H9 (cell line): ENCODE measurements at regions not wholly inside any gene's neighbourhood (a gene's known extent, or its start where the extent isn't known, plus 50 kb on each side); places are given as distances from the start of the nearest gene placed in this dataset.

Experiments
- DNase-seq: peaks from one replicate; pipeline ENCODE4 v3.0.0-alpha.2; 2017
- H2AFZ ChIP-seq: one replicate; pipeline ENCODE4 v1.6.1; 2013; ENCODE audit warnings: mild to moderate bottlenecking, low read length, control low read depth, moderate library complexity
- H2AK5ac ChIP-seq: 2 replicates; pipeline ENCODE4 v1.6.1; 2013; ENCODE audit warnings: low read length, control low read depth, mixed read lengths; ENCODE audit not compliant: insufficient read length
- H2BK120ac ChIP-seq: one replicate; pipeline ENCODE4 v1.6.1; 2013; ENCODE audit warnings: low read depth, mild to moderate bottlenecking, low read length, control low read depth, inconsistent platforms; ENCODE audit not compliant: poor library complexity, severe bottlenecking
- H2BK12ac ChIP-seq: 2 replicates; pipeline ENCODE4 v1.6.1; 2013; ENCODE audit warnings: low read length, control low read depth, mixed read lengths, low read depth; ENCODE audit not compliant: insufficient read length
- H2BK15ac ChIP-seq: 2 replicates; pipeline ENCODE4 v1.6.1; 2013; ENCODE audit warnings: low read depth, low read length, control low read depth
- H2BK20ac ChIP-seq: one replicate; pipeline ENCODE4 v1.6.1; 2013; ENCODE audit warnings: low read depth, mild to moderate bottlenecking, low read length, control low read depth, inconsistent platforms; ENCODE audit not compliant: poor library complexity, severe bottlenecking
- H2BK5ac ChIP-seq: 2 replicates; pipeline ENCODE4 v1.6.1; 2013; ENCODE audit warnings: low read length, control low read depth, mixed read lengths; ENCODE audit not compliant: insufficient read length
- H3K14ac ChIP-seq: 2 replicates; pipeline ENCODE4 v1.6.1; 2013; ENCODE audit warnings: low read length, control low read depth; ENCODE audit not compliant: insufficient read depth
- H3K18ac ChIP-seq: 2 replicates; pipeline ENCODE4 v1.6.1; 2013; ENCODE audit warnings: low read depth, mild to moderate bottlenecking, mixed read lengths, low read length, control low read depth; ENCODE audit not compliant: insufficient read length
- H3K23ac ChIP-seq: 2 replicates; pipeline ENCODE4 v1.6.1; 2013; ENCODE audit warnings: low read length, control low read depth, mixed read lengths, low read depth; ENCODE audit not compliant: insufficient read length
- H3K23me2 ChIP-seq: 2 replicates; pipeline ENCODE4 v1.6.1; 2013; ENCODE audit warnings: low read depth, mild to moderate bottlenecking, mixed read lengths, low read length, control low read depth; ENCODE audit not compliant: insufficient read length, poor library complexity, severe bottlenecking
- H3K27ac ChIP-seq: 2 replicates; pipeline ENCODE4 v1.5.1; 2013; ENCODE audit warnings: low read length, control low read depth, mixed read lengths, low read depth; ENCODE audit not compliant: insufficient read length
- H3K27me3 ChIP-seq: 2 replicates; pipeline ENCODE4 v1.6.1; 2013; ENCODE audit warnings: low read length, control low read depth, inconsistent platforms; ENCODE audit not compliant: insufficient read depth
- H3K4ac ChIP-seq: 2 replicates; pipeline ENCODE4 v1.6.1; 2013; ENCODE audit warnings: low read depth, mild to moderate bottlenecking, control low read depth, inconsistent platforms, low read length, moderate library complexity
- H3K4me1 ChIP-seq: 2 replicates; pipeline ENCODE4 v1.6.1; 2013; ENCODE audit warnings: low read length, control low read depth, inconsistent platforms; ENCODE audit not compliant: insufficient read depth
- H3K4me2 ChIP-seq: 2 replicates; pipeline ENCODE4 v1.6.1; 2013; ENCODE audit warnings: low read length, control low read depth, mixed read lengths; ENCODE audit not compliant: insufficient read length, insufficient read depth
- H3K56ac ChIP-seq: 2 replicates; pipeline ENCODE4 v1.6.1; 2013; ENCODE audit warnings: low read depth, mild to moderate bottlenecking, mixed read lengths, low read length, control low read depth; ENCODE audit not compliant: insufficient read length
- H3K79me1 ChIP-seq: 2 replicates; pipeline ENCODE4 v1.6.1; 2013; ENCODE audit warnings: low read depth, mild to moderate bottlenecking, moderate library complexity, low read length, control low read depth, inconsistent platforms; ENCODE audit not compliant: insufficient read depth, poor library complexity, severe bottlenecking
- H3K79me2 ChIP-seq: 2 replicates; pipeline ENCODE4 v1.6.1; 2013; ENCODE audit warnings: low read length, control low read depth, inconsistent platforms; ENCODE audit not compliant: insufficient read depth
- H3K9ac ChIP-seq: 2 replicates; pipeline ENCODE4 v1.6.1; 2013; ENCODE audit warnings: low read length, control low read depth, mixed read lengths; ENCODE audit not compliant: insufficient read length; ENCODE audit errors: extremely low read depth
- H3K9me3 ChIP-seq: one replicate; pipeline ENCODE4 v1.6.1; 2013; ENCODE audit warnings: low read depth, low read length, inconsistent platforms; ENCODE audit not compliant: control insufficient read depth
- H3T11ph ChIP-seq: one replicate; pipeline ENCODE4 v1.6.1; 2013; ENCODE audit warnings: mild to moderate bottlenecking, low read length, control low read depth, inconsistent platforms
- H4K20me1 ChIP-seq: one replicate; pipeline ENCODE4 v1.6.1; 2013; ENCODE audit not compliant: control insufficient read depth, insufficient read length, insufficient read depth
- H4K5ac ChIP-seq: 2 replicates; pipeline ENCODE4 v1.6.1; 2013; ENCODE audit warnings: low read depth, mild to moderate bottlenecking, mixed read lengths, low read length, control low read depth; ENCODE audit not compliant: insufficient read length
- H4K8ac ChIP-seq: replicated peaks from 2 replicates; pipeline ENCODE4 v1.6.1; 2013; ENCODE audit warnings: low read length, control low read depth, mixed read lengths, low read depth; ENCODE audit not compliant: insufficient read length
- H4K91ac ChIP-seq: 2 replicates; pipeline ENCODE4 v1.6.1; 2013; ENCODE audit warnings: low read depth, mild to moderate bottlenecking, moderate library complexity, mixed read lengths, low read length, control low read depth; ENCODE audit not compliant: insufficient read length
- H3K27ac Mint-ChIP-seq, 3 experiments: 2 replicates in 2 of 3; 3 replicates in 1 of 3; pipeline ENCODE4 v1.8.0; 2020 to 2021; ENCODE audit warnings: mixed read lengths in 3 of 3, mild to moderate bottlenecking in 1 of 3, moderate library complexity in 1 of 3
- H3K27me3 Mint-ChIP-seq: 2 replicates; pipeline ENCODE4 v1.8.0; 2021; ENCODE audit warnings: low read depth, mild to moderate bottlenecking, moderate library complexity, mixed read lengths
- H3K36me3 Mint-ChIP-seq, 3 experiments: 2 replicates in 2 of 3; 3 replicates in 1 of 3; pipeline ENCODE4 v1.8.0; 2020 to 2021; ENCODE audit warnings: low read depth in 3 of 3, mixed read lengths in 3 of 3; ENCODE audit not compliant: insufficient read depth in 1 of 3
- H3K4me1 Mint-ChIP-seq, 2 experiments: 2 replicates each; pipeline ENCODE4 v1.8.0; 2020; ENCODE audit warnings: mixed read lengths in 2 of 2
- H3K4me3 Mint-ChIP-seq, 2 experiments: 2 replicates in 1 of 2; 3 replicates in 1 of 2; pipeline ENCODE4 v1.8.0; 2020 to 2021; ENCODE audit warnings: mild to moderate bottlenecking in 2 of 2, mixed read lengths in 2 of 2, moderate library complexity in 1 of 2
- H3K9me3 Mint-ChIP-seq, 2 experiments: 2 replicates in 1 of 2; 3 replicates in 1 of 2; pipeline ENCODE4 v1.8.0; 2020; ENCODE audit warnings: mild to moderate bottlenecking in 2 of 2, mixed read lengths in 2 of 2, moderate library complexity in 1 of 2
- WGBS: extraction: QIAGEN DNeasy Blood & Tissue Kit; methylation state at CpG from one replicate; pipeline ENCODE4 v1.1.7; 2013; ENCODE audit warnings: missing lambda C conversion rate, low lambda C conversion rate, mixed read lengths; ENCODE audit not compliant: insufficient read length; ENCODE audit errors: extremely low coverage; 5-methylcytosine and 5-hydroxymethylcytosine counted together
- TF ChIP-seq, protein P1 (sequence below): fragments of 200-600 bp; sonication (generic); conservative IDR thresholded peaks from 3 replicates; pipeline ENCODE4 v1.8.0; 2021; ENCODE audit warnings: antibody characterized with exemption, mild to moderate bottlenecking

GRCh38 chr10:78764436-78764835 lies 304.3 kb upstream of the ZMIZ1 start:
- no peaks in the 10 kb centered on the region for H3K4me1 ChIP-seq
- H3K79me2 ChIP-seq: no peaks in the 10 kb centered on the region
- H3K56ac ChIP-seq: no peak overlapping the region
- Mint-ChIP-seq H3K27me3 (peaks cover 23% of the 10 kb centered on the region), H3K4me1 (peaks cover 7 to 20% of the 10 kb centered on the region in 2 experiments), H3K9me3 (no peaks in the 10 kb centered on the region), H3K4me3 (no peak overlapping the region), H3K36me3 (no peaks in the 10 kb centered on the region), H3K27ac (no peak overlapping the region)
- H3K18ac ChIP-seq: no peak overlapping the region
- H2AK5ac ChIP-seq: no peak overlapping the region
- TF ChIP-seq, protein P1, sequence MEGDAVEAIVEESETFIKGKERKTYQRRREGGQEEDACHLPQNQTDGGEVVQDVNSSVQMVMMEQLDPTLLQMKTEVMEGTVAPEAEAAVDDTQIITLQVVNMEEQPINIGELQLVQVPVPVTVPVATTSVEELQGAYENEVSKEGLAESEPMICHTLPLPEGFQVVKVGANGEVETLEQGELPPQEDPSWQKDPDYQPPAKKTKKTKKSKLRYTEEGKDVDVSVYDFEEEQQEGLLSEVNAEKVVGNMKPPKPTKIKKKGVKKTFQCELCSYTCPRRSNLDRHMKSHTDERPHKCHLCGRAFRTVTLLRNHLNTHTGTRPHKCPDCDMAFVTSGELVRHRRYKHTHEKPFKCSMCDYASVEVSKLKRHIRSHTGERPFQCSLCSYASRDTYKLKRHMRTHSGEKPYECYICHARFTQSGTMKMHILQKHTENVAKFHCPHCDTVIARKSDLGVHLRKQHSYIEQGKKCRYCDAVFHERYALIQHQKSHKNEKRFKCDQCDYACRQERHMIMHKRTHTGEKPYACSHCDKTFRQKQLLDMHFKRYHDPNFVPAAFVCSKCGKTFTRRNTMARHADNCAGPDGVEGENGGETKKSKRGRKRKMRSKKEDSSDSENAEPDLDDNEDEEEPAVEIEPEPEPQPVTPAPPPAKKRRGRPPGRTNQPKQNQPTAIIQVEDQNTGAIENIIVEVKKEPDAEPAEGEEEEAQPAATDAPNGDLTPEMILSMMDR: no peak
- no peak overlapping the region for H2AFZ ChIP-seq
- no peak for DNase-seq
- H3K79me1 ChIP-seq: no peaks in the 10 kb centered on the region
- no peak overlapping the region for H3K27ac ChIP-seq
- H3K9ac ChIP-seq: no peak overlapping the region
- no peak overlapping the region for H2BK12ac ChIP-seq
- H3K4me2 ChIP-seq: no peak overlapping the region
- no peak overlapping the region for H2BK15ac ChIP-seq
- H3K4ac ChIP-seq: no peak overlapping the region
- no peaks in the 10 kb centered on the region for H4K20me1 ChIP-seq
- no CpG with 5 or more reads among the region's 5 CpGs for WGBS
- no peaks in the 10 kb centered on the region for H3K27me3 ChIP-seq
- H3K23ac ChIP-seq: no peak overlapping the region
- H3K14ac ChIP-seq: no peak overlapping the region
- H2BK5ac ChIP-seq: no peak overlapping the region
- H3T11ph ChIP-seq: no peak overlapping the region
- H4K5ac ChIP-seq: no peak overlapping the region
- no peaks in the 10 kb centered on the region for H3K23me2 ChIP-seq
- H4K91ac ChIP-seq: no peak overlapping the region
- no peak overlapping the region for H4K8ac ChIP-seq
- H3K9me3 ChIP-seq: no peaks in the 10 kb centered on the region
- H2BK120ac ChIP-seq: no peak overlapping the region
- no peak overlapping the region for H2BK20ac ChIP-seq
